GM21529 (cell line): ENCODE measurements at regions not wholly inside any gene's neighbourhood (a gene's known extent, or its start where the extent isn't known, plus 50 kb on each side); places are given as distances from the start of the nearest gene placed in this dataset.
"Not testable (repeated sequence)": the region's sequence is repeated elsewhere in the genome, so short reads cannot be mapped to it uniquely, and the experiment has no call there.

Source experiments
- ATAC-seq: cut with Tn5 transposase; IDR thresholded peaks from one replicate; pipeline ENCODE4 v1.9.1; 2021; ENCODE audit not compliant: unreplicated experiment

DNA sequence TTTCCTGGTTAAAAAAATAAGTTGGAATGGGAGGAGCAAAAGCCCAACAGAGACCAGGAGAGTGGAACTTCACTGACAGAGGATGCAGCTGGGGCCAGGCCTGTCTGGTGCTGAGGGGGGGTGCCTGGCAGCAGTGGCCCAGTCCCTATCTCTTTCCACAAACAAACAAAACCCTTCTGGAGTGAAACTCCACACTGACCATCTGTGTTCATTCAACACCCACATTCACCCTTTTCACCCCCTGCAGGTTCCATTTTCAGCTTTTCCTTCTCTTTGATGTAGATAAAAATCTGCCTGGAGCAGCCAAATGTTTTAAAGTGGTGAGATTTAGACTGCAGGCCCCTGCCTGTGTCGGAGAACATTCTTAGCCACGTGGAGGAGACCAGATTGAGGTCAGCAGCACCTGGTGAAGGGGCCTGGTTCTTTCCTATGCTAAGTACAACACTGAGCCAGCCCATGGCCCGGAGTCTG, 161.4 kb upstream of the CDH11 start:
- no peak for ATAC-seq

DNA sequence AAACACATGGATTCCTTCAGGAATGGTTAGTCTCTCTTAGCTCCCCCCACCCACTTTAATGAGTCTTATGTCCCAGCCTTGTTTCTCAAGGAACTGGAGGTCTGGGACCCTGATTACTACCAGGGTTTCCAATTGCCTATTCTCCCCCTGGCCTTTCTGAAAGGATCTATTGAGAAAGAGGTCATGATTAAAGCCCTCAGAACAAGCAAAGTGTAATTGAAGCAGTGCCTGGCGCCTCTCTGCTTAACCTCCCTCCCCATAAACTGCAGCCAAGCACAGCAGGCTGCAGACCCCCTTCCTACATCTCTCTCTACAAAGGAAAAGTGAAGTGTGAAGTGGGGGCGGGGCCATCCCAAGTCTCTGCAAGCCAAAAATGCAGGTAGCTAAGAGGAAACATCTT, 159.7 kb upstream of the CDH11 start:
- no peak for ATAC-seq

DNA sequence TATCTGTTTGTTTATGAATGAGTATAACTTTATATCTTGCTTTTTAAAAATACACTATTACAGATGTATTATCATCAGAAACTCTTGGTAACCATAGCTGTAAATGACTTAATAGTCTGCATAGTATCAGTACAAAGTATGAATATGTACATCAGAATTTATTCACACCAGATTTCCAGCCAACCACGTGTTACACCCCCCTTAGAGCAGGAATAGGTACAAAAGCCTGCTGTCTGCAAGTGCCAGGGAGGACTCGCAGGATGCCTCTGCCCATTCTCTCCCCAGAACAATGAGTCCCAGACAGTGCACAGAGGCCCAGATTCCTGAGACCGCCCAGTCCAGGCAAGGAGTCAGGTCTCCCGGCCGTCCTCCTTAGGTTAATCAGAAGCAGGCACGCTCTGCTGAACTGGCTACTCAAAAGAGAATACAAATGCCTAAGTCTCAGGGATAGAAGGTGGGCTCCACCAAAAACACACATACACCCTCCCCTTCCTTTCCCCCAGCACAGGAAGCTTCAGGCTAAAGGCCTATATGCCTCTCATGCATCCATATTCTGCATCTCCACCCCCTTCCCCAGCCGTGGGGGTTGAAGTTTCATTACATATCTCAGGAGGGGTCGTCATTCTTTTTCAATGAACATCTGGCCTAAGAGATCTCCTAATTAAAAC, 159.1 kb upstream of the CDH11 start:
- no peak for ATAC-seq

DNA sequence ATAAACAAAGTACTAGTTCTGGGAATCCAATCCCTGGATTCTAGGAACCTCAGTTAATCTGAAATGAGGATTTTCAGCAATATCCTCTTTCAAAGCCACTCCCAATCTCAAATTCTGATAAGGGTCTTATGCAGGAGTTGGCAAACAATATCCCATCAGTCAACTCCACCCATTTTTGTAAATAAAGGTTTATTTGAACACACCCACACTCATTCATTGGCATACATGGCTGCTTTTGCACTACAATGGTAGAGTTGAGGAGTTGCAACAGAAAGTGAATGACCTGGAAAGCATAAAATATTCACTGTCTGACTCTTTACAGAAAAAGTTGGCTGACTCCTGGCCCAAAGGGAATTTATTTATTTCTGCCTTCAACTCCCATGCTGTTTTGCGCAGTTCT, 157.7 kb upstream of the CDH11 start:
- ATAC-seq: no peak

DNA sequence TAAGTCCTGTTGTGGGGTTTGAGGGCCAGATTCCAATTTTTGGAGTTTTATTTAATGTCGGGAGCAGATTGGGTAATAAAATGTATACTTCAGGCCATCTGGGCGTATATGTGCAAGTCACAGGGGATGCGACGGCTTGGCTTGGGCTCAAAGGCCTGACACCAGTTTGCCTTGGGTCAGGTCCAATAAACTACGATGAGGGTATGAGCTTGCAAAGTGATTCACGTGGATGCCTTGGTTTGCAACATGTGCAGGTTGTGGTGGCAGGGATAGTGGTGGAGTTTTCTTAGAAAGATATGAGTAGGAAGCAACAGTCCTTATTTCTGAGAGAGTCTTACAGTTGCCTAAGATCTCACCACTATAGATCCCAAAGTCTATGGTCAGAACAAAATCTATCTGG, 157.0 kb upstream of the CDH11 start:
- ATAC-seq: no peak

DNA sequence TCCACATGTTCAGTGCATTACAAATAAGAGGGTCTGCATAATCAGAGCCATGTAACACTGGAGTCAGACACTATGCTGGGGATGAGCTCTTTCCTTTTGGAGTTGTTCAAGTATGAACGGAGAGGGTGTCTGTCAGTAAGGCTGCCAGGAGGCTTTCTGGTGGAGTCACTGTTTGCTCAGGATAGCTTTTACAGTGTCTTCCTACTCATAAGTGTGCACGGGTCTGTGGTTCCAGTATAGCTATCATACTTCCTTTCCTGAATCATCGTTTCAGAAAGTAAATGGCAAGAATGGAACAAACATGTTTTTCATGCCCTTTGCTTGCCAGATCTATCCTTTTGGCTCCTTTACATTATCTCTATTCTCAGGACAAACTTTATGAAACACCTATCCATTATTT, 152.7 kb upstream of the CDH11 start:
- ATAC-seq: no peak

DNA sequence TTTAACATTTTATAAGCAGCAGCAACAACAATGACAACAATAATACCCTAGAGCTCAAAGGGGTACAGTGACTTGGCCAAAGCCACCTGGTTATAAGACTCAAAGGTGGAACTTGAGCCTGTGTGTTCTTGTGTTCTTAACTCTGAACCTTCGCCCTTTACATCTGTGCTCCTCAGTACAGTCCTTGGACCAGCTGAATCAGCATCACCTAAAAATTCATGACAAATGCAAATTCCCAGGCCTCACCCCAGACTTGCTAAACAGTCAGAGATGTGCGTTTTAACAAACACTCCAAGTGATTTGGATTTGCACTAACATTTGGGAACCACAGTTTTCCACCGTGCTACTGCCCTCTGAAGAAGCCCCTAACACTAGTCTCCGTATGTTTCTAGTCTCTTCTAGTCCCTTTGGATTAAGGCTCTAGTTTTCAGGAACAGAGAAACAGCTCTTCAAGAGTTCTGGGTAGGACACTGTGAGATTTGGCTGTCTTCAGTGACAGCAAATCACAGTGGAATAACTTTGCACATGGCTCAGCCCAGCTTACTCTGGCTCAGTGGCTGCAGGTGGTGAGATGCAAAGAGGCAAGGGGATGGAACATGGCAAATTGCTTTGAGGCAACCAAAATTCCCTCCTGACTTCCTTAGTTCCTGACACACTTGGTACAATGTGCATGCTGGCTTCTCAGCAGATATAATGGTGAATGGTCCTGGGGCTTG, 151.0 kb upstream of the CDH11 start:
- ATAC-seq: no peak

DNA sequence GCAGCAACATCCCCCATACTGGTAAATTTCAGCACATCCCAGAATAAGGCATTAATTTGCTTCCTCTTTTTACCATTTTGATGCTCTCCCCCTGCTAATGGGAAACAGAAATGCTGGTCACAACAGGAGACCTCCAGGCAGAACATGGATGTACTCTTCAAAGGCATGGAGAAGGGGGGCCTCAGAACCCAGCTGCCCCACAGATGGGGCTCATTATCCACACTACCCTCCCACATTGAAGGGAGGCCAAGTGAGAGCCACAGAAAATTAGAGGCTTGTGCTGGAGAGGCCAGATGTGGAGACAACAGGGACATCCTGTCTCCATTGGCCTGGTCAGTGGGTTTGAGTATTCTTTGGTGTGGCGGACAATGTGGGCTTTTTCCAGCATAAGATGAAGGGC, 150.1 kb upstream of the CDH11 start:
- no peak for ATAC-seq

DNA sequence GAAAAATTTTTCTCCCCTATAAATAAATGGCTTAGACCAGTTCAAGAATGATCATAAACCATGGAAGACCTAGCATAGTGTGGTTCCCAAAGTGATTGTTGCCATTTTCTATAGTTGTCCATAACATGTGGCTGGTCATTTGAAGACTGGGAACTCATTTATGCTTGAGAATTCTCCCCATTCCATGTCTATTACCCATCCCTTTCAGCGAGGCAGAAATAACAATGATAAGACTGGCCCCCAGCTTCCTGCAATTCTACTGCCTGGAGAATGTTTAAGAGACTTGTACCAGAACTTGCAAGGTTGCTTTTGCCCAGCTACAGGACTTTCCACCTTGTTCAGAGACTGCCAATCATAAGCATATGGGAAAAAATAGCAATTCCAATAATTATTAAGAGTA, 146.5 kb upstream of the CDH11 start:
- no peak for ATAC-seq

DNA sequence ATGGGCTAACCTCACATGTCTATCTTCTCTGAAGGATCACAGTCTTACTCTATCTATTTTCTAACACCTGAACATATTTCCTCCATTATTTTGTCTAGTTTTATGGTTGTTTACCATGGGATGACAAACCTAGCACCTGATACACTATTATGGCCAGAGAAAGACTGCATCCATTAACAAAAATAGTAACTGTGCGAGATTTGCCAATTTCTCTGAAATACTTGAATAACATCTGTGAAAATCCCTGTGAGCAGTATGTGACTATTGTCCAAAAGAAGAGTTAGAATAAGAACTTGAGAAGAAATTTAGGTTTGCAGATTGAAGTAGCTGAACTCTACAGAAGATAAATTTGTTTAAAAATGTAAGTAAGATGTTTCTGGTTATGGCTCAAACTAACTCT, 142.0 kb upstream of the CDH11 start:
- no peak for ATAC-seq

DNA sequence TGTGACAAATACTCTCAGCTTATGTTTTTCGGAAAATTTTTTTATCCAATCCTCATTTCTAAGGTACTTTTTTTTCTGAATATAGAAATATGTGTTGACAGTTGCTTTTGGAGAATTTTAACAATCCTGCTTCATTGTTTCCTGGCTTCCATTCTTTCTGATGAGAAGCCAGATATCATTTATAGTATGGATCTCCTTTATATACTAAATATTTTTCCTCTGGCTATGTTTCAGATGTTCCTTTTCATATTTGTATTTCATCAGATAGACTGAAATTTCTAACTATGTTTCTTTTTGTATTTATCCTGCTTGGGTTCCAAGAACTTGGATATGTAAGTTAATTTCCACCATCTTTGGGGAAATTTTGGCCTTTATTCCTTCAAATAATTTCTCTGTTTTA, 138.9 kb upstream of the CDH11 start:
- no peak for ATAC-seq

DNA sequence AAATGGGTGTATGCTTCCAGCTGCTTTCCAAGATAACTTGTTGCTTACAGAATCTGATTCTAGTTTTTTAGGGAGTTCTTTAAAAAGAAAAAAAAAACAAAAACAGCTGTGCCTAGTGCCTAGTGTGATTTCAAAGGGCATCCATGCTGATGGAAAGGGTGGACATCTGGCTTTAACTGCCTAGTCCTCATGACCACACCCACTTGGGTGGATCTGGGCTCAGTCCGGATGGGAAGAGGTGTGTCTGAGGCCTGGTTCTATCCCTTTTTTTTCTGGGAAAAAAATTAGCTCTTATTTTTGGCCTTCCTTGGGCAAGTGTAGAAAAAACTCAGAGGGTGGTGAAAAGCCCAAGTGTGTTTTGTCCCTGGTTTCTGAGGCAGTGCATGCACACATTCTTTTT, 132.3 kb upstream of the CDH11 start:
- ATAC-seq: no peak

DNA sequence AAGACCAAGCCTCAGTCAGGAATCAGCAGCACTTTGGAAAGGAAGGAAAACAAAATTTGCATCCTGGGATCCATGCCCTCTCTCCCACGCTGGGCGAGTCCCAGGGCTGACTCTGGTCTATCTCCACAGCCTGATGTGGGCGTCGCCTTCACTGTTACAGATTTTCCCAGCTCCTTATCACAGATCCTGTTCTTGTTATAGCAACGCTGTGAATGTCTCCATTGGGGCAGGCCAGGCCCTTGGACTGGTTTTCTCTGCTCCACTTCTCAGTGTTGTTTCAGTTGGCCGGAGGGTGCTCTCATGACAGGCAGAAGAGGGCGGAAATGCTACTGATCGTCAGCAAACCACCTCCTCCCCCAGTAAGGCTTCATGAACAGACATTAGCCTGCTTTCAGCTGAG, 127.9 kb upstream of the CDH11 start:
- no peak for ATAC-seq

DNA sequence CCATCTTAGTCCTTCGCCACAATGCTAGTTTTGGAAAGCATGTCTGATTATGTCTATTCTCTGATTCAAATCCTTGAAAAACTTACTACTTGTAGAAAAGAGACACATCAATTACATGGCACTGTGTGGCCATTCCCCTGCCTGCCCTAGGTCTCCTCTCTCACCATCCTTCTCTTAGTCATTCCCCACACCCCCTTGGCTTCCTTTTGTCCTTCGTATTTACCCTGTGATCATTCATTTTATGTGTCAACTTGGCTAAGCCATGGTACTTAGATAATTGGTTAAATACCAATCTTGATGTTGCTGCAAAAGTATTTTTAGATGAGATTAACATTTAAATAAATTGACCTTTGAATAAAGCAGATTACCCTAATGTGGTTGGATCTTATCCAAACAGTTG, 122.9 kb upstream of the CDH11 start:
- ATAC-seq: no peak

DNA sequence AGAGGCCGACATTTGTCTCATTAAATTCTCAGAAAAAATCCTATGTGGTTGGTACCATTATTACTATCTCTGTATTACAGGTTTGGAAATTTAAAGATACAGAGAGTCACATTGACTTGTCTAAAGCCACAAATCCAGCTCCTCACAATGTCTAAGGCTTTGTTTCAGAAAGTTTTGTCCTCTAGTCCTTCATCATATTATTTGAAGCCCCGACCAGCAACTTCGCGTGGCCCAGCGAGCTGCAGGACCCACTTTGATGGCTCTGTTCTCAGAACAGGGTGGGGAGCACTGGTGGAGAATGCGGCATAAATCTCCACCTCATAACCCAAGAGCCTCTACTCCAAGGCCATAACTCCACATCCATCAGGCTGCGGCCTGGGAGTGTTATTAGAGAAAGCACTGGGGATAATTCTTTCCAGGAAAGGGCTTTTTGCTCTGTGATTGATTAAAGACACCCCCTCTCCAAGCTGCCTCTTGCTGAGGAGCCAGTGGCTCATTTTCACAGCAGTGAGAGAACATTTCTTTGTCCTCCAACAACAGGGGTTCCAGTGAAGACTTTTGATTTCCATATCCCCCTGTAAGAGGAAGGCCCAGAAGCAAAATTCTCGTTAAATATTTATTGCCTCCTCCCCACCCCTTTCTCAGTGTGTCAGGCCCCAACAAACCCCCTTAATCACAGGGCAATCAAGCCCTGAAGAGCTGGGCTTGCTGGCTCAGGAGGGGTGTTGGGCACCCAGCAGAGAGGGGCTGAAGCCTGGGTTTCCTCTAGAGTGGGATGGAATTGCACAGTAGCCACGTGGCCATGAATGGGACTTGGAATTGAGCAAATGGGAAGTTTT, 113.7 kb upstream of the CDH11 start:
- no peak for ATAC-seq

DNA sequence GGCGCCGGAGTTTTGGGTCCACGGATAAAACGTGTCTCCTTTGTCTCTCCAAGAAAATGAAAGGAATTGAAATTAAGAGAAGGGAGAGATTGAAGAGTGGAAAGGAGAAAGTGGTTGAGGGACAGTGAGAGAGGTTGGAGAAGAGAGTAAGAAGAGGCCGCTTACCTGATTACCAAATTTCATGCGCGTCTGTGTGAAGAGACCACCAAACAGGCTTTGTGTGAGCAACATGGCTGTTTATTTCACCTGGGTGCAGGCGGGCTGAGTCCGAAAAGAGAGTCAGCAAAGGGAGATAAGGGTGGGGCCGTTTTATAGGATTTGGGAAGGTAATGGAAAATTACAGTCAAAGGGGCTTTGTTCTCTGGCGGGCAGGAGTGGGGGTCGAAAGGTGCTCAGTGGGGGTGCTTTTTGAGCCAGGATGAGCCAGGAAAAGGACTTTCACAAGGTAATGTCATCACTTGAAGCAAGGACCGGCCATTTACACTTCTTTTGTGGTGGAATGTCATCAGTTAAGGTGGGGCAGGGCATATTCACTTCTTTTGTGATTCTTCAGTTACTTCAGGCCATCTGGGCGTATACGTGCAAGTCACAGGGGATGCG, 113.0 kb upstream of the CDH11 start:
- not testable (repeated sequence) for ATAC-seq

DNA sequence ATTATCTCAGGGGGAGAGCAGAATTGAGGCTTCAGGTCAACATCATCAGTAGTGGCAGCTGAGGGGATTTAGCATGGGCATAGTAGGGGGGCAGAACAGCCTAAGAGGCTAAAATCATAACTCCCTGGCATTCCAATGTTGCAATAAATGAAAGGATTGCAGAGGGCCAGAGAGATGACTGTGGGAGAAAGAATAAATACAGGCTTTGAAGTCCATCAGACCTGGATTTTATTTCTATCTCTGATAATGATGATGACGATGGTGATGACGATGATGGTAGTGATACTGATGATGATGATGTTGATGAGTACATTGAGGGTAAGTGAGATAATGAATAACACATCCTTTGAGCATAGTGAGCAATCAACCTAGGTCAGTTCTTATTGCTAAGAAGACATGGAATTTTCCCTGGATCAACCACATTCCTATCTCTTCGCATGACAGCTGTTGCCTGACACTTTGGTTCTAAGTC, 107.4 kb upstream of the CDH11 start:
- ATAC-seq: no peak

DNA sequence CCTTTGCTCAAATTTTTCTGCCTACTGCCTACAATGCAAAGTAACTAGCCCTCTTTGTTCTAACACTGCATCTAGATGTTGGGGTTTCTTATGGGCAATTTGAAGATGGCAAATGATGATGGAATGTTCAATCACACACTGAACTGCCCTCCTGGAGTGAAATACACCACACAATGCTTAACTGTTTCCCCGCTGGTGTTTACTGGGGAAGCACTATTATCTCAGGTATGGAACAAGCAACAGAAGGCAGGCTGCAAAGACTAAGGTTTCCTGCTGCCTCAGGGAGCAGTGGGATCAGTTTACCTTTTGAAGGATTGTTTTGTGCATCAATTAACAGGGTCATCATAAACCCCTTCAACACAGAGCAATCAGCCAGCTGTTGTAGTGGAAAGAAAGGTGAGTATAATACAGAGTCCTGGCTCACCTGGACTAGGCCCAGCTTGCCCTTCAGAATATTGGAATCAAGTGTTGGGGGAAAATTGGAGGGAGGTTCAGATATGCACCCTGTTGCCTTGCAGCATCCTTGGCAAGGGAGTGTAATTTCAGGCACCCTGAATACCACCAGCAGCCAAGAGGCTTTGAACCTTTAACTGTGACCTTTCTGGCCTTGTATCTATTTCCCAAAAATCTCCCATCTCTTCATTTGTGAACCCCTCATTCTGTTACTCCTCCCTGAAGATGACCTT, 105.4 kb upstream of the CDH11 start:
- no peak for ATAC-seq

DNA sequence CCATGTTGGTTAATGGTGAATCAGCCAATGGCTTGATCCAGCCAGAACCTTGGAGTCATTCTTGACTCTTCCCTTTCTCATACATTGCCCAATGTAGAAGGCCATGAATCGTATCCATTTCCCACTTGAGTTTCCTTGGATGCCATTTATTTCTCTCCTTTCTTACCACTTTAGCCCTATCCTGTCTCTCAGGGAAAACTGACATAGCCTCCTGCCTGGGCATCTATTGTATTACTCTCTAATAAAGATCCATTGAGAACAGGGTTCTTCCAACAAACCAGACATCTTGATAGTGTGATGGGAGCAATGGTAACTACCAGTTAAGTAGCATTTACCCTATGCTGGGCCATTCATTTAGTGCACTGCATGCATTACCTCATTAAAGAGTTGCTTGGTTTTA, 104.2 kb upstream of the CDH11 start:
- ATAC-seq: no peak

DNA sequence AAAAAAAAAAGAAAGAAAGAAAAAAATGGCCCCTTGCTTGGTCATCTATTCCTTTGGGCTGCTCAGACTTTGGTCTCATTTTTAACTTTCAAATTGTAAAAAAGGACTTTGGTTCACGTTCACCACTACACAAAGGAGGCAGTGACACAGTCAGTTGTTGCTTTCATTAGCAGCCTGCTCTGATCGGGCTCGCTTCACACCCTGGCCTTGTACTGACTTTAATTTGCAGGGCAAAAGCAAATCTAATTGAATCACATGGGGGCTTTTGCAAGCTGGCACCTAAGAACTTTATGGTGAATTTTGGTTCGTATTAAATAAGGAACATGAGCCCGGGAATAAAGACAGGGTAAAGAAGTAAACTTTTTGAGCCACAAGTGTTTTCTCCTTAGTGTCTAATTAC, 103.6 kb upstream of the CDH11 start:
- no peak for ATAC-seq

DNA sequence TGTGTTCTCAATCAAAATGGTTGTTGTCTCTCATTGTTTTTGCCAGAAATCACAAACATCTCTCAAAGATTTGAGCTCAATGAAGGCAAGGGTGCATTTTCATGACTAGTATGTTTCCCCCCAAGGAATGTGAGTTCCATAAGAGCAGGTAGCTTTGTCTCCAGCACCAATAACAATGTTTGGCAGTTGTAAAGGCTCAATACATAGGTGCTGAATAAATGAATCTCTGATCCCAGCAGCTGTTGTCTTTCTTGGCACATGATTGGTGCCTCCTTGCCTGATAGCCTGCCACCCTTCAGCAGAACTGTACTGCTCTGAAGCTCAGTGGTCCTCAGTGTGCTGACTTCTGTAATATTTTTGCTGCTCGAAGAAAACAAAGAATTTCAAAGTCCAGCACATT, 103.1 kb upstream of the CDH11 start:
- ATAC-seq: no peak
